ENCODE measurements at regions not wholly inside any gene's neighbourhood (a gene's known extent, or its start where the extent isn't known, plus 50 kb on each side); places are given as distances from the start of the nearest gene placed in this dataset.

GRCh38 chr4:81854406-81854805, 382.7 kb upstream of the RASGEF1B start:
- Histone ChIP-seq H3K9ac (ENCODE audit: low read depth in 2 of 2, low read length in 2 of 2) (no peak overlapping the region), H3K27ac (no peak overlapping the region), H3K36me3 (no peaks in the 10 kb centered on the region), H3K27me3 (no peaks in the 10 kb centered on the region), H3K4me1 (no peaks in the 10 kb centered on the region), H3K9me3 (no peaks in the 10 kb centered on the region), H3K4me3 (no peak overlapping the region)
- no peak for TF ChIP-seq CTCF (IDR thresholded peaks at IDR 0.05)
- intact Hi-C loops (cut with DNase I) = no loop called here
- no peak for DNase-seq

- no peak for TF ChIP-seq CTCF (IDR thresholded peaks at IDR 0.05)
- Histone ChIP-seq H3K9ac (ENCODE audit: low read depth in 2 of 2, low read length in 2 of 2) (no peak overlapping the region), H3K9me3 (no peaks in the 10 kb centered on the region), H3K4me3 (no peak overlapping the region), H3K27ac (no peak overlapping the region), H3K27me3 (no peaks in the 10 kb centered on the region), H3K36me3 (no peaks in the 10 kb centered on the region), H3K4me1 (no peaks in the 10 kb centered on the region)
- intact Hi-C loops (cut with DNase I) = no loop called here
- DNase-seq = no peak
Observed at GRCh38 chr4:81852031-81852715, 380.5 kb upstream of the RASGEF1B start.

- H3K36me3 ChIP-seq = no peaks in the 10 kb centered on the region
- H3K4me3 ChIP-seq = no peak overlapping the region
- no peaks in the 10 kb centered on the region for H3K4me1 ChIP-seq
- no peak for TF ChIP-seq CTCF (IDR thresholded peaks at IDR 0.05)
- no peaks in the 10 kb centered on the region for H3K9me3 ChIP-seq
- no peak overlapping the region for H3K9ac ChIP-seq (ENCODE audit: low read depth in 2 of 2, low read length in 2 of 2)
- intact Hi-C loops (cut with DNase I) = no loop called here
- no peak overlapping the region for H3K27ac ChIP-seq
- DNase-seq = no peak
- no peaks in the 10 kb centered on the region for H3K27me3 ChIP-seq
Observed at GRCh38 chr4:81850701-81851100, 379.0 kb upstream of the RASGEF1B start.

- no peaks in the 10 kb centered on the region for H3K4me1 ChIP-seq
- H3K27me3 ChIP-seq = no peaks in the 10 kb centered on the region
- no peak overlapping the region for H3K9ac ChIP-seq (ENCODE audit: low read depth in 2 of 2, low read length in 2 of 2)
- no peaks in the 10 kb centered on the region for H3K36me3 ChIP-seq
- H3K4me3 ChIP-seq = no peak overlapping the region
- intact Hi-C loops (cut with DNase I) = loop anchor here (2.0 to 10.0 kb wide), 2 partner anchors 359 to 439 kb away; no protein-coding TSS in a partner anchor
- no peak overlapping the region for H3K27ac ChIP-seq
- no peak for DNase-seq
- no peak for TF ChIP-seq CTCF (IDR thresholded peaks at IDR 0.05)
- no peaks in the 10 kb centered on the region for H3K9me3 ChIP-seq
Observed at GRCh38 chr4:81845761-81846160, 374.1 kb upstream of the RASGEF1B start.

GRCh38 chr4:81845273-81845672, 373.6 kb upstream of the RASGEF1B start:
- TF ChIP-seq CTCF (IDR thresholded peaks at IDR 0.05) = no peak
- no peak overlapping the region for H3K27ac ChIP-seq
- no peaks in the 10 kb centered on the region for H3K36me3 ChIP-seq
- no peak for DNase-seq
- H3K4me1 ChIP-seq = no peaks in the 10 kb centered on the region
- intact Hi-C loops (cut with DNase I) = loop anchor here (2.0 to 10.0 kb wide), 2 partner anchors 360 to 438 kb away; no protein-coding TSS in a partner anchor
- no peak overlapping the region for H3K4me3 ChIP-seq
- H3K9me3 ChIP-seq = no peaks in the 10 kb centered on the region
- no peaks in the 10 kb centered on the region for H3K27me3 ChIP-seq
- H3K9ac ChIP-seq (ENCODE audit: low read depth in 2 of 2, low read length in 2 of 2) = no peak overlapping the region

All from colonic mucosa (tissue), 4 donors.